ENCODE measurements at regions not wholly inside any gene's neighbourhood (a gene's known extent, or its start where the extent isn't known, plus 50 kb on each side); places are given as distances from the start of the nearest gene placed in this dataset.
"Not testable (repeated sequence)": the region's sequence is repeated elsewhere in the genome, so short reads cannot be mapped to it uniquely, and the experiment has no call there.

GRCh38 chr1:144034045-144034444 is 62.3 kb upstream of the FAM72C start:
- not testable (repeated sequence) for TF ChIP-seq CTCF, POLR2A (IDR thresholded peaks at IDR 0.05)
